RWPE1 (cell line): ENCODE measurements at regions not wholly inside any gene's neighbourhood (a gene's known extent, or its start where the extent isn't known, plus 50 kb on each side); places are given as distances from the start of the nearest gene placed in this dataset.

Experiments used
- CTCF ChIA-PET: fragments of 350-600 bp; sonication (Branson Sonifier 250); formaldehyde crosslinking; extraction: SDS; loops from one replicate; lab custom pipeline; 2021; lab: Yijun Ruan, JAX
- POLR2A ChIA-PET: fragments of 400-600 bp; formaldehyde crosslinking; extraction: SDS; loops from one replicate; lab custom pipeline; 2020; ENCODE audit warnings: antibody characterized with exemption; ENCODE audit not compliant: low non-redundant PET; lab: Yijun Ruan, JAX
- DNase-seq: peaks from one replicate; pipeline ENCODE4 v3.0.0; 2012; ENCODE audit warnings: low spot score
- H3K27ac ChIP-seq: fragments of 450-650 bp; 2 replicates; pipeline ENCODE4 v1.5.1; 2017
- CTCF ChIP-seq: fragments of 450-650 bp; conservative IDR thresholded peaks from 2 replicates; pipeline ENCODE4 v1.5.1; 2017; ENCODE audit warnings: low read depth, mild to moderate bottlenecking

GRCh38 chr5:120072068-120072761 lies 391.9 kb upstream of the PRR16 start:
- no peak overlapping the region for H3K27ac ChIP-seq
- TF ChIP-seq CTCF, result no peak
- DNase-seq, result no peak
- CTCF ChIA-PET, result interaction anchor here (0.6 to 1.0 kb wide), 2 partner anchors 10 to 105 kb away, joined by 3 read pairs; no protein-coding TSS in a partner anchor
- POLR2A ChIA-PET, result no interaction called here

- ChIA-PET POLR2A (no interaction called here), CTCF (no interaction called here)
- no peak for DNase-seq
- TF ChIP-seq CTCF, result no peak
- no peak overlapping the region for H3K27ac ChIP-seq
Observed at GRCh38 chr5:120073722-120074121, 390.4 kb upstream of the PRR16 start.

GRCh38 chr5:120080781-120081180 lies 383.3 kb upstream of the PRR16 start:
- DNase-seq, result no peak
- CTCF ChIA-PET, result no interaction called here
- POLR2A ChIA-PET, result no interaction called here
- no peak overlapping the region for H3K27ac ChIP-seq
- no peak for TF ChIP-seq CTCF

GRCh38 chr5:120082316-120083068 lies 381.6 kb upstream of the PRR16 start:
- POLR2A ChIA-PET, result no interaction called here
- CTCF ChIA-PET, result interaction anchor here (0.6 to 0.9 kb wide), 3 partner anchors 11 to 497 kb away, joined by 3 to 4 read pairs (median 3); no protein-coding TSS in a partner anchor
- TF ChIP-seq CTCF, result no peak
- H3K27ac ChIP-seq, result no peak overlapping the region
- no peak for DNase-seq

- CTCF ChIA-PET, result interaction anchor here (0.7 to 0.8 kb wide), 2 partner anchors 12 to 1305 kb away, joined by 3 to 4 read pairs; no protein-coding TSS in a partner anchor
- no peak for TF ChIP-seq CTCF
- H3K27ac ChIP-seq, result no peak overlapping the region
- POLR2A ChIA-PET, result no interaction called here
- DNase-seq, result no peak
Observed at GRCh38 chr5:120083851-120084542, 380.1 kb upstream of the PRR16 start.

- TF ChIP-seq CTCF, result no peak
- CTCF ChIA-PET, result interaction anchor here (0.7 kb wide), 1 partner anchor 1304 kb away, joined by 4 read pairs; no protein-coding TSS in a partner anchor
- POLR2A ChIA-PET, result no interaction called here
Observed at GRCh38 chr5:120084543-120084870, 379.6 kb upstream of the PRR16 start.

More at GRCh38 chr5:120084543-120084870, 379.6 kb upstream of the PRR16 start:
- no peak for DNase-seq
- no peak overlapping the region for H3K27ac ChIP-seq
